Duodenal mucosa (tissue), 2 donors: ENCODE measurements at regions not wholly inside any gene's neighbourhood (a gene's known extent, or its start where the extent isn't known, plus 50 kb on each side); places are given as distances from the start of the nearest gene placed in this dataset.

Experiments
- H3K27ac ChIP-seq: one replicate; pipeline ENCODE4 v1.7.0; 2013; ENCODE audit warnings: low read depth, low read length
- H3K27me3 ChIP-seq, 2 donors: one replicate each; pipeline ENCODE4 v1.7.0; 2013; ENCODE audit warnings: low read length in 2 of 2, control low read depth in 1 of 2; ENCODE audit not compliant: insufficient read depth in 2 of 2, control insufficient read depth in 1 of 2
- H3K36me3 ChIP-seq, 2 donors: one replicate each; pipeline ENCODE4 v1.7.0; 2013; ENCODE audit warnings: low read length in 2 of 2, control low read depth in 1 of 2; ENCODE audit not compliant: insufficient read depth in 2 of 2, control insufficient read depth in 1 of 2
- H3K4me1 ChIP-seq, 2 donors: one replicate each; pipeline ENCODE4 v1.7.0; 2013; ENCODE audit warnings: low read length in 2 of 2, control low read depth in 1 of 2; ENCODE audit not compliant: insufficient read depth in 2 of 2, control insufficient read depth in 1 of 2
- H3K4me3 ChIP-seq, 2 donors: one replicate each; pipeline ENCODE4 v1.7.0; 2013; ENCODE audit warnings: low read length in 2 of 2, low read depth in 1 of 2
- H3K9ac ChIP-seq, 2 donors: one replicate each; pipeline ENCODE4 v1.7.0; 2013; ENCODE audit warnings: low read length in 2 of 2, low read depth in 1 of 2
- H3K9me3 ChIP-seq, 2 donors: one replicate each; pipeline ENCODE4 v1.7.0; 2013; ENCODE audit warnings: low read length in 2 of 2, control low read depth in 1 of 2; ENCODE audit not compliant: control insufficient read depth in 1 of 2

DNA sequence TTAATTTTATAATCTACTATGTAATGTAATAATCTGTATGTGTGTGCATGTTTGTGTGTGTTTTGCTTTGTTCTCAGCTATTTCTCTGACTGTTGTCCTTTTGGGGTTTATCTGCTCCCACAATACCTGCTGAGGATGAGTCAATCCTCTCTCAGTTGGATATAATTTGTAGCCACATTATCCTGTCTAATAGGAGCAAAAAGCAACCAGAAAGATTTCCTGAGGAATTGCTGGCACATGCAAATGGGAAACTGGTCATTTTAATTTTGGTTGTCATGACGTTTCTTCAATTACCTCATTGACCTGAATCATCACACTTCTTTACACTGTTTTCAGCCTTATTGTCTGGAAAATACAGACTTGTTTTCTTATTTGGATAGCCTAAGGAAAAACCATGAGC, 488.4 kb downstream of the KLF5 start:
- Histone ChIP-seq H3K4me3 (no peak overlapping the region), H3K9ac (no peak overlapping the region), H3K27ac (no peak overlapping the region), H3K36me3 (no peaks in the 10 kb centered on the region), H3K4me1 (no peaks in the 10 kb centered on the region), H3K9me3 (no peaks in the 10 kb centered on the region), H3K27me3 (no peaks in the 10 kb centered on the region)

DNA sequence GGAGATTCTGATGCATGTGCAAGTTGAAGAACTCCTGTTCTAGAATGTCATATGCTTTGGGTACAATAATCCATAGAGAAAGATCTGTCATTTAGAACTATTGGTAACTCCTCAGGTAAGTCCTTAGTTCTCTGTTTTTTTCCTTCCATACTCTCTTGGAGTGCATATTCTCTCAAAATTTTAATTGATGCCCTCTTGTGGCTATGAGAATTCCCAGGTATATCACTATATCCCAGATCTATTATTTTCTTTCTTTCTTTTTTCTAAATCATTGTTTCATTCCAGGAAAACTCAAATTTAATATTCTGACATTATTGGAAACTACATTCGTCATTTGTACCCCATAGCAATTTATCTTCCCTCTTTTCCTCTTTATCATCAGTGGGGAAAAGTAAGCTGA, 485.4 kb downstream of the KLF5 start:
- H3K4me1 ChIP-seq = no peaks in the 10 kb centered on the region
- H3K9ac ChIP-seq = no peak overlapping the region
- no peaks in the 10 kb centered on the region for H3K9me3 ChIP-seq
- H3K4me3 ChIP-seq = no peak overlapping the region
- H3K27me3 ChIP-seq = no peaks in the 10 kb centered on the region
- H3K36me3 ChIP-seq = no peaks in the 10 kb centered on the region
- no peak overlapping the region for H3K27ac ChIP-seq

DNA sequence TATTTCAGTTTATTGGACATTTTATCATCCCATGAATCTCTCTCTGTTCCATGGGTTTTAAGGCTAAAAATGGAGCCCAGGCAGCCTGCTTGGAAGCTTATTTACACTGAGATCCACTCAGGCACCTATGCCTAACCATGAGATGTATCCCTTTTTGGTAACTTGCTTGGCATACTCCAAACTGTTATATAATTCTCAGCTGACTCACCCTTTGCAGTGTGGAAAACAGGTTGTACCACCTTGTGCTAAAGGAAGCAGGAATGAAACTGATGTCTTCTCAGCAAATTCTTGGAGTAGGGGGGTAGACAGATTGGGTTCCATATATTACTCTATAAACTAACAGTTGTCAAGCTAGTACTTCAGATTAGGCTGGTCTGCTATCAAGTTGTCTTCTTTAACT, 483.6 kb downstream of the KLF5 start:
- no peak overlapping the region for H3K27ac ChIP-seq
- no peak overlapping the region for H3K4me3 ChIP-seq
- H3K4me1 ChIP-seq = no peaks in the 10 kb centered on the region

DNA sequence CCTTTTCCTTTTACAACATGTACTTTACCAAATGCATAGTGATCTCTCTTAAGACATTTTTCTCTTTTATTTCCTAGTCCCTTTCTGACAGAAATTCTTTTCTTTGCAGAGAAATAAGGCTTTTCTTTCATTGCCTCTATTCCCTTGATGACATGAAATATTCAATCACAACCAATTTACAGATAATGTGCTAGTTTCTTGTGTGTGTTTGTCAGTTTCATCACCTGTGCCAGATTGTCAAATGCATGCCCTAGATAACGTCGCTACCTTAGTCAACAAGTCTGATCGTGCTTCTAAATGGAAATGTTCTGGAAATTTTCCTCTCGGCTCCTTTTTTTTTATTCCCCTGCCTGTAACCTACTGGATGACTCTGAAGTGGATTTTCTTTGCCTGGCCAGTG, 478.1 kb downstream of the KLF5 start:
- H3K9me3 ChIP-seq = no peaks in the 10 kb centered on the region
- no peaks in the 10 kb centered on the region for H3K36me3 ChIP-seq
- H3K9ac ChIP-seq = no peak overlapping the region
- H3K4me1 ChIP-seq = peaks cover 0 to 11% of the 10 kb centered on the region in 2 donors
- H3K27me3 ChIP-seq = no peaks in the 10 kb centered on the region
- H3K4me3 ChIP-seq = no peak overlapping the region
- H3K27ac ChIP-seq = no peak overlapping the region

More for the DNA sequence above, 483.6 kb downstream of the KLF5 start:
- Histone ChIP-seq H3K9me3 (no peaks in the 10 kb centered on the region), H3K27me3 (no peaks in the 10 kb centered on the region), H3K9ac (no peak overlapping the region), H3K36me3 (no peaks in the 10 kb centered on the region)

DNA sequence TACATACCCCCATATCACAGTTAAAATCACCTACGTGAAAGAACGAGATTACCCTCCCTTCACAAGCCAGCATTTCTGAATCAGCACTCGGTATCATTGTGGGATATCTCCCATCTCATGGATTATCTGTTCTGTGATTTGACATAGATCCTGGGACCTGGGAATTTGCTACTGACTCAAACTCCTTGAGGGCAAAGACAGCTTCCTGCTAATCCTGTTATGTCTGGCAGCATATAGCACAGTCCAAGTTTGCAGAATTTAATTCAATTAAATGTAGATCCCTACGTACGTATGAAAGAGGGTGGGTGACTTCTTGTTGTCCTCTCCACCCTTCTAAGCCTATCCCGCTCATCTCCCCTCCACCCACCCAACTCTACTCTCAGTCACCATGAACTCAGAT, 476.5 kb downstream of the KLF5 start:
- Histone ChIP-seq H3K9ac (no peak overlapping the region), H3K9me3 (no peaks in the 10 kb centered on the region), H3K36me3 (no peaks in the 10 kb centered on the region), H3K27ac (no peak overlapping the region), H3K4me1 (peaks cover 0 to 11% of the 10 kb centered on the region in 2 donors), H3K27me3 (no peaks in the 10 kb centered on the region), H3K4me3 (no peak overlapping the region)

DNA sequence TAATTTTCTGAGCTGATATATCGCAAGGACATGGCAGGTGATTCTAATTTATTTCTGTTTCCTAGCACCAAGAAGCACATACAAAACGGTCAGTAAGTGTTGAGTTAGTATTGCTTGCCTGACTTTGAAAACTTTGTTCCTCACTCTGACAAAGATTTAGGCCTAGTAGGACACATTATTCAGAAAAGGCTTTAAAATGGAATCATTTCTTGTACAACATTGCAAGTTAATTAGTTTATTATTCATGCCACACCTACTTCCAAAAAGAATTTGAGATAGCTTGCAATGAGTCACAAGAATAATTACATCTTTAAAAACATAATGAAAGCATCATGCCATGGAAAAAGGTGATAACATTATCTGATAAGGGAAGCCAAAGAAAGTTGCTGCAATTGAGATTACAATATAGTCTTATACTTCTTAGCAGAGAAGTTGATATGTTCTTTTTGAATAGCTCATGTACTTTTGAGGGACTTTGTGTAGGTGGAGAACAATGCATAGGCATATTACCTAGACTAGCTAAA, 474.2 kb downstream of the KLF5 start:
- no peaks in the 10 kb centered on the region for H3K9me3 ChIP-seq
- H3K36me3 ChIP-seq = no peaks in the 10 kb centered on the region
- H3K4me3 ChIP-seq = no peak overlapping the region
- no peak overlapping the region for H3K27ac ChIP-seq
- no peak overlapping the region for H3K9ac ChIP-seq
- H3K4me1 ChIP-seq = peaks cover 0 to 11% of the 10 kb centered on the region in 2 donors
- H3K27me3 ChIP-seq = no peaks in the 10 kb centered on the region

DNA sequence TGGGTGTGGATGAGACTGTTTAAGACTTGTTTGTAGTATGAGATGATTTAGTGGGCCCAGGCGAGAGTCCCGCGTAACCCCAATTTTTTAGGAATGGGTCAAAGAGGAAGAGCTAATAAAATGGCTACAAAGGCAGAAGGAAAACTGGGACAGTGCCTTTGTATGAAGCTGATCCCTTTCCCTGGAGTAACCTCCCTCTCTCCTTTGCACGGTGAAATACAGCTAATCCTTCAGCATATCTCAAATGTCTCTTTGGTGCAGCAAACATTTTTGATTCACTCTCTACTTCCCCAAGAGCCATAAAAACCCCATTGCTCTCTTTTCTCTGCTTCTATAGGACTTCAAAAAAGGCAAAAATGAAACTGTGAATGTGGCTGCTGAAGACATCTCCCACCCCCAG, 473.8 kb downstream of the KLF5 start:
- H3K4me3 ChIP-seq = no peak overlapping the region
- peaks cover 0 to 11% of the 10 kb centered on the region in 2 donors for H3K4me1 ChIP-seq
- no peak overlapping the region for H3K27ac ChIP-seq
- H3K36me3 ChIP-seq = no peaks in the 10 kb centered on the region
- no peak overlapping the region for H3K9ac ChIP-seq
- H3K27me3 ChIP-seq = no peaks in the 10 kb centered on the region
- no peaks in the 10 kb centered on the region for H3K9me3 ChIP-seq

DNA sequence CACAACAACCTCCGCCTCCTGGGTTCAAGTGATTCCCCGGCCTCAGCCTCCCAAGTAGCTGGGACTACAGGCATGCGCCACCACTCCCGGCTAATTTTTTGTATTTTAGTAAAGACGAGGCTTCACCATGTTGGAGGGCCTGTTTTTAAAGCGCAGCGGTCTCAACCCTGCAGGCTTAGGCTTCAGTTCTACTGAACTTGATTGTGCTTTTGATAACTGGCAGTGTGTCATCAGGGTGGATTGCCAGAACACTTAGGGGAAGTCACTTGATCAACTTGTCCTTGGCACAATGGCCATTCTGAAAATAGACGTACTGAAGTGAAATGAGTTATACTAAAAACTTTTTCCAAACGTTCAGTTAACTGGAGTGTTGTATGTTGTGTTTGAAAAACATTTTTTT, 472.2 kb downstream of the KLF5 start:
- peaks cover 0 to 11% of the 10 kb centered on the region in 2 donors for H3K4me1 ChIP-seq
- no peak overlapping the region for H3K9ac ChIP-seq
- no peaks in the 10 kb centered on the region for H3K27me3 ChIP-seq
- no peak overlapping the region for H3K27ac ChIP-seq
- H3K36me3 ChIP-seq = no peaks in the 10 kb centered on the region
- H3K9me3 ChIP-seq = no peaks in the 10 kb centered on the region
- H3K4me3 ChIP-seq = no peak overlapping the region

DNA sequence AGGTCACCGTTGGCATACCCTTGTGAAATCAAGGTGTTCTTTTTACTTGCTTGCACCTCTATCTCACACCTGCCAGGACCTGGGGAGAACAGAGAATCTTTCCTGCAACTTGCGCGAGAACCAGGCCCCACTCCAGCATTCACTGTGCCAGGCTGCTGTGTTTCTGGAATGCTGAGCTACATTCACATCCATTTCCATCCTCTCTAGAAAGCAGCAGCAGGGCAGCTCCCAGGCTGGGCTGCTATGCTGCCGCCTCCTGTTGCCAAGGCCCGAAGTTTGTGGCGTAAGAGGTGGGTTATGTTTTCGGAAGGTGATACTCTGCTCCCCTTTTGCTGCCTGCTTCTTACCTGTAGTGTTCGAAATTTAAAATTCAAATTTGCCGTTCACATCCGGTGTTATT, 464.1 kb downstream of the KLF5 start:
- H3K4me1 ChIP-seq = peaks cover 7 to 8% of the 10 kb centered on the region in 2 donors
- H3K4me3 ChIP-seq = no peak overlapping the region
- no peak overlapping the region for H3K9ac ChIP-seq
- H3K9me3 ChIP-seq = no peaks in the 10 kb centered on the region
- H3K36me3 ChIP-seq = no peaks in the 10 kb centered on the region
- no peaks in the 10 kb centered on the region for H3K27me3 ChIP-seq
- no peak overlapping the region for H3K27ac ChIP-seq

DNA sequence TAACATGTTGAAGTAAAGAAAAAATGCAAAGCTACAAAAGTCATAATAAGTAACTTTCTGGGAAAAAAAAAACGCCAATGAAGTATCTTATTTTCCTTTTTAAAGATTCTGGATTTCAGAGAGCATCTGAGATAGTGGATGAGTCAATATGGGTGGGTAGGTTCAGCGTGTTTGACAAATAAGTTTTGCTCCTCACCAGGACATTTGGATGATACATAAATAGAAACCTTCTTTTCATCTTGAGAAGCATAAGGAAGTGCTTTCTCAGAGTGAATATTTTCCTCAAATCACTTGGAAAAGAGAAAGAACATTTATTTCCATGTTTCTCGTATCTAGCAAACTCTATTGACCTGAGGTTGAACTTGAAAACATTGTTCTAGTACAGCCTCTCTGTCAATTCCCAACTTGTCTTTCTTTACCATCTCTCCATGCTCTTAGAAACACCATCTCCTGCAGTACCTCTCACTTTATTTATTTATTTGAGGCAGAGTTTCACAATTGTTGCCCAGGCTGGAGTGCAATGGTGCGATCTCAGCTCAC, 463.2 kb downstream of the KLF5 start:
- H3K27me3 ChIP-seq = no peaks in the 10 kb centered on the region
- no peak overlapping the region for H3K9ac ChIP-seq
- no peak overlapping the region for H3K27ac ChIP-seq

DNA sequence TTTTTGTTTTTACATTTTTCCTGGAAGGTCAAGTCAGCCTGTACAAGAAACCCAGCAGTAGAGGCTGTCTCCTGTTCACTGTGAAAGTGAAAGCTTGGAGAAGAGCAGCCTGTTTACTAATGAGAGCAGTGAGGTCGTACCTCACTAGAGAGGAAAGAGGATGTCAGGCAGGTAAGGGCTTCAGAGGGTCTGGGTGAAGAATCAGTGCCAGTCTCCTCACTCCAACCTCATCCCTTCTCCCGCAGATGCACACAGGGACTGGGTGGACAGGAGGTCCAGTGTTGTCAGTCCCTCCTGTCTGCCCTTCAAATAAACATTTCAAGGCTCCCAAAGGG, 462.5 kb downstream of the KLF5 start:
- Histone ChIP-seq H3K4me1 (peaks cover 7 to 8% of the 10 kb centered on the region in 2 donors), H3K9ac (no peak overlapping the region), H3K36me3 (no peaks in the 10 kb centered on the region), H3K27me3 (no peaks in the 10 kb centered on the region), H3K9me3 (no peaks in the 10 kb centered on the region), H3K4me3 (peak overlapping the region; percentile 37 to 40), H3K27ac (no peak overlapping the region)

More for the DNA sequence above, 463.2 kb downstream of the KLF5 start:
- Histone ChIP-seq H3K36me3 (no peaks in the 10 kb centered on the region), H3K4me3 (no peak overlapping the region), H3K4me1 (peaks cover 7 to 8% of the 10 kb centered on the region in 2 donors), H3K9me3 (no peaks in the 10 kb centered on the region)
